ENCODE measurements at regions not wholly inside any gene's neighbourhood (a gene's known extent, or its start where the extent isn't known, plus 50 kb on each side); places are given as distances from the start of the nearest gene placed in this dataset.

- no peaks in the 10 kb centered on the region for H3K36me3 Mint-ChIP-seq (ENCODE audit: low read depth)
- no peak for TF ChIP-seq CTCF (conservative IDR thresholded peaks at IDR 0.05)
- H3K4me3 Mint-ChIP-seq, result peak overlapping the region; percentile 9
- no peak overlapping the region for H3K27ac Mint-ChIP-seq (ENCODE audit: unreplicated experiment)
- no peaks in the 10 kb centered on the region for H3K27me3 Mint-ChIP-seq (ENCODE audit: low read depth)
- peaks cover 67% of the 10 kb centered on the region for H3K4me1 Mint-ChIP-seq
- peaks cover 4% of the 10 kb centered on the region for H3K9me3 Mint-ChIP-seq
- DNase-seq (ENCODE audit: low read depth, low spot score), result no peak
Observed at GRCh38 chr13:106683179-106683578, 115.2 kb upstream of the ARGLU1 start.

- Mint-ChIP-seq H3K27ac (ENCODE audit: unreplicated experiment) (peak overlapping the region; percentile 96), H3K4me1 (peaks cover 73% of the 10 kb centered on the region), H3K27me3 (ENCODE audit: low read depth) (no peaks in the 10 kb centered on the region), H3K9me3 (peaks cover 4% of the 10 kb centered on the region), H3K4me3 (peak overlapping the region; percentile 65), H3K36me3 (ENCODE audit: low read depth) (no peaks in the 10 kb centered on the region)
- TF ChIP-seq CTCF (conservative IDR thresholded peaks at IDR 0.05), result no peak
- no peak for DNase-seq (ENCODE audit: low read depth, low spot score)
Observed at GRCh38 chr13:106681997-106682396, 114.1 kb upstream of the ARGLU1 start.

GRCh38 chr13:106681536-106681935 is 113.6 kb upstream of the ARGLU1 start:
- DNase-seq (ENCODE audit: low read depth, low spot score), result no peak
- Mint-ChIP-seq H3K9me3 (peaks cover 4% of the 10 kb centered on the region), H3K4me1 (peaks cover 73% of the 10 kb centered on the region), H3K27ac (ENCODE audit: unreplicated experiment) (peak overlapping the region; percentile 91), H3K36me3 (ENCODE audit: low read depth) (no peaks in the 10 kb centered on the region), H3K4me3 (peak overlapping the region; percentile 80), H3K27me3 (ENCODE audit: low read depth) (no peaks in the 10 kb centered on the region)
- no peak for TF ChIP-seq CTCF (conservative IDR thresholded peaks at IDR 0.05)

GRCh38 chr13:106680796-106681472 is 113.0 kb upstream of the ARGLU1 start:
- peak overlapping the region; percentile 91 for H3K27ac Mint-ChIP-seq (ENCODE audit: unreplicated experiment)
- peaks cover 4% of the 10 kb centered on the region for H3K9me3 Mint-ChIP-seq
- H3K36me3 Mint-ChIP-seq (ENCODE audit: low read depth), result no peaks in the 10 kb centered on the region
- no peak for TF ChIP-seq CTCF (conservative IDR thresholded peaks at IDR 0.05)
- peak overlapping the region; percentile 80 for H3K4me3 Mint-ChIP-seq
- H3K4me1 Mint-ChIP-seq, result peaks cover 67% of the 10 kb centered on the region
- peak; percentile 51 for DNase-seq (ENCODE audit: low read depth, low spot score)
- H3K27me3 Mint-ChIP-seq (ENCODE audit: low read depth), result no peaks in the 10 kb centered on the region

GRCh38 chr13:106678646-106679418 is 110.9 kb upstream of the ARGLU1 start:
- DNase-seq (ENCODE audit: low read depth, low spot score), result no peak
- no peak overlapping the region for H3K27ac Mint-ChIP-seq (ENCODE audit: unreplicated experiment)
- no peak for TF ChIP-seq CTCF (conservative IDR thresholded peaks at IDR 0.05)
- H3K36me3 Mint-ChIP-seq (ENCODE audit: low read depth), result no peaks in the 10 kb centered on the region
- no peak overlapping the region for H3K4me3 Mint-ChIP-seq
- peaks cover 4% of the 10 kb centered on the region for H3K9me3 Mint-ChIP-seq
- H3K4me1 Mint-ChIP-seq, result peaks cover 46% of the 10 kb centered on the region
- H3K27me3 Mint-ChIP-seq (ENCODE audit: low read depth), result no peaks in the 10 kb centered on the region

Measured in neural crest cell (in vitro differentiated cells).